ENCODE measurements at regions not wholly inside any gene's neighbourhood (a gene's known extent, or its start where the extent isn't known, plus 50 kb on each side); places are given as distances from the start of the nearest gene placed in this dataset.
"Not testable (repeated sequence)": the region's sequence is repeated elsewhere in the genome, so short reads cannot be mapped to it uniquely, and the experiment has no call there.

GRCh38 chr17:63265526-63265925, 180.6 kb downstream of the CYB561 start:
- DNase-seq: no peak

GRCh38 chr17:63267846-63268245, 178.3 kb downstream of the CYB561 start:
- DNase-seq: peak; percentile 29

DNA sequence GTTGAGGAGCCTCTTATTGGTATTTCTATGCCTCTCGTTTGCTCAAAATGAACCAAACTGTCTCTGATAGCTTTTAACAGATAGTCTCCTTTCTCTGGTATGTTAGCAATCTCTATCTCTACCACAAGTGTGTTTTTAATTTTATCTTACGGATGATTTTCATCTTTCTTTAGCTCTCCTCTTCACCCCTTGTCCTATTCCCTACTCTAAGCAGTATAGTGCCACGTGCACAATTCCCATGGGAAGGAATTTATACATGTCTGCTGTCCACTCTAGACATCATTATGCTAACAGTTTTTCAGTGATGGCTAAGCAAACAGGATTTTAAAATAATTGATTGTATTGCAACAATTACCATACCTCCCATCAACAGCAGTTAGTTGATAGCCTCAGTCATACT, 177.3 kb downstream of the CYB561 start:
- no peak for DNase-seq

DNA sequence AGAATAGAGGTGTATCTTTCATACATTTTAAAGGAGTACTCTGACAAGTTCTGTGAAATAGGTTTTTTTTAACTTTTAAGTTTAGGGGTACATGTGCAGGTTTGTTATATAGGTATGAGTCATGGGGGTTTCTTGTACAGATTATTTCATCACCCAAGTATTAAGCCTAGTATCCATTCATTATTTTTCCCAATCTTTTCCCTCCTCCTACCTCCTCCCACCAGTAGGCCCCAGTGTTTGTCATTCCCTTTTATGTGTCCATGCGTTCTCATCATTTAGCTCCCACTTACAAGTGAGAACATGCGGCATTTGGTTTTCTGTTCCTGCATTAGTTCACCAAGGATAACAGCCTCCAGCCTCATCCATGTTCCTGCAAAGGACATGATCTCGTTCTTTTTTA, 175.5 kb downstream of the CYB561 start:
- DNase-seq: no peak

- no peak for DNase-seq
Measured at GRCh38 chr17:63274146-63274545, 172.0 kb downstream of the CYB561 start.

- DNase-seq: peak; percentile 93
Measured at GRCh38 chr17:63275318-63275970, 170.7 kb downstream of the CYB561 start.

DNA sequence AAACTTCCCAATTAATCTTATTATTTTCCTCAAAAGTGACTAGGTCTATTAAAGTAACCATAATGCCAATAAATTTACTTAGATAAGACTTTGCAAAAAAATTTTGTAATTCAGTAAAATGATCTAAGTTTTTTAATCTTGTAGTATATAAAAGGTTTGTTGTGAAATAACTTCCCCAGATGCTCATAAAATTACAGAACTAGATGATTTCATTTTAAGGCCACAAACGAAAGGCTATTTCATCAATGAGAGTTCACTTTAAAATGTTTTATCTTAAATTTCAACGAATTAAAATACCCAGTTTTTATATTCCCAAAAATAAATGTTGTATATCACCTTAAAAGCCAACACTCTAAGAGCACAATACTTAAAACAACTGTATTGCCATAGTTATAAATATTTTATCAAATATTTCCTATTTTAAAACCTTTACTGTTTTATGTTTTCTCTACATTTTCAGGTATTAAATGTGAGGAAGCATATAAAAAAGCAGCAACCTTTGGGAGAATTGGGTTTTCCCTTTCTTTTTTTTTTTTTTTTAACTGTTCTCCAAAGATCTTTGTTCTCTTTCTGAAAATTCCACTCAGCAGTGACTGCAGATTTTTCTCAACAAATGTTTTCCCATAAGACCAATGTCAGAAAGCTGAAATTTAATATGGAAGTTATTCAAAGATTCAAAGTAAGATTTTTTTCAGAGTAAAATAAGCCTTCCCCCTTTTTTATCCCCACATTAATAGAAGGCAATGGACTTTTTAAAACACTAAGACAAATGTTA, 169.9 kb downstream of the CYB561 start:
- peak; percentile 69 for DNase-seq

- no peak for DNase-seq
Measured at GRCh38 chr17:63276821-63277220, 169.3 kb downstream of the CYB561 start.

DNA sequence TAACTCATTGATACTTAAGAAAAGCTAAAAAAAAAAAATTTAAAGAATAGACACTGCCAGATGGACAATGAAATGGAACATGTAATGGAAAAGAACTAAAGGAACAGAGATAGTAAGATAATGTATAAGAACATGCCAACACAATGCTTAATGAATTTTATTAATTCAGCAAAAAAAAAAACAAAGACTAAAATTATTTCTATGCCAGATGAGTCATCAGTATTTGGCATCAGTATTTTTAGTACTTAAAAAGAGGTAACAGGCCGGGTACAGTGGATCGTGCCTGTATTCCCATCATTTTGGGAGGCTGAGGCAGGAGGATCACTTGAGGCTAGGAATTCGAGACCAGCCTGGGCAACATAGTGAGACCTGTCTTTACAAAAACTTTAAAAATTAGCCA, 168.5 kb downstream of the CYB561 start:
- no peak for DNase-seq

GRCh38 chr17:63278728-63279442, 167.2 kb downstream of the CYB561 start:
- DNase-seq: peak; percentile 78

GRCh38 chr17:63279498-63280230, 166.4 kb downstream of the CYB561 start:
- DNase-seq: peak; percentile 90

GRCh38 chr17:63282455-63282854, 163.7 kb downstream of the CYB561 start:
- DNase-seq: peak; percentile 59

- no peak for DNase-seq
Measured at GRCh38 chr17:63285551-63285950, 160.6 kb downstream of the CYB561 start.

- DNase-seq: no peak
Measured at GRCh38 chr17:63286254-63286653, 159.9 kb downstream of the CYB561 start.

GRCh38 chr17:63287006-63287405, 159.1 kb downstream of the CYB561 start:
- DNase-seq: not testable (repeated sequence)

- no peak for DNase-seq
Measured at GRCh38 chr17:63289931-63290330, 156.2 kb downstream of the CYB561 start.

DNA sequence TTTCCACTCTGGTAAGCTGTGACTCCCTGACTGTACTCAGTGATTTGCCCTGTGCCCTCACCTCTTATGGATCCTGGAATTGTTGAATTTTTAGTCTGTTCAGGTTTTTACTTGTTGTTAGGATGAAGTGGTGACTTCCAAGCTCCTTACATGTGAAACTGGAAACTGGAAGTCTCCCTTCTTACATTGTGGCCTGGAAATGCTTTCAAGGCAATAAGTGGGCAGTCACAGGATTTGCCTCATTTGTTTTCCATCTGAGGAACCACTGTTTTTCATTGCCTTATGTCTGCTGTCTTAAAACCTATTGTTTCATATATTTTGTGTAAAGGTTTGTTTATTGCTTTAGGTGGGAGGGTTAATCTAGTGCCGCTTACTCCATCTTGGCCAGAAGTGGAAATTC, 155.8 kb downstream of the CYB561 start:
- DNase-seq: no peak

GRCh38 chr17:63290784-63291183, 155.3 kb downstream of the CYB561 start:
- no peak for DNase-seq

DNA sequence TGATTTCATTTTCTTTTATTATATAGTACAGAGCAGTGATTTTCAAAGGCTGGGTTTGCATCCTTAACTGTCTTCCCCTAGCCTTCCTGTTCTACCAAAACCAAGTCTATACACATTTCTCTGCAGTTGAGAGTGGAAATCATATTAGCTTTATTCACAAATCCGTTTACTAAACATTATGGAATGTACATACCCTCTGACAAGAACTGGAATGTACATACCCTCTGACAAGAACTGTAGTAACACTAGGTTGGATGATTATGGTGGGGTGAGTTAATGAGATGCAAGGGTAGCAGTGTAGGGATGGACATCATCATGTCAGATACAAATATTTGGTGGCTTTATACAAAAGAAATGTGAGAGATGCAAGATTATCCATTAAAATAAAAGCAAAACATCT, 154.8 kb downstream of the CYB561 start:
- no peak for DNase-seq

DNA sequence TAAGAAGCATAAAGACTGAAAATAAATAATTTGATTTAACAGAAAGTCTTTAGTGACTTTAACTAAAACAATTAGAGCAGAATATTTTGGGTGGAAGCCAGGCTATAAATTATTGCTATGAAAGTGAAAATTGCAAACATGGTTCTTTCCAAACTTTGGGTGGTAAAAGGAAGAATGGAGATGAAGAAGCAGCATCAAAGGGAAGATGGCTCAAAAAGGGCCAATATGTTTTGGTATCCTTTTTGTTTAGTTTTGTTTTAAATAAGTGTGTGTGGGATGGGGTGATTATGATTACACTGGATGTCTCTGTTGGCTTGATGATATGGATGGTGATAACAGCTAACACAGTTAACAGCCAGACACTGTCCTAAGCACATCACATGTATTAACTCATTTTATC, 153.7 kb downstream of the CYB561 start:
- no peak for DNase-seq

- peak; percentile 69 for DNase-seq
Measured at GRCh38 chr17:63293323-63294075, 152.6 kb downstream of the CYB561 start.

DNA sequence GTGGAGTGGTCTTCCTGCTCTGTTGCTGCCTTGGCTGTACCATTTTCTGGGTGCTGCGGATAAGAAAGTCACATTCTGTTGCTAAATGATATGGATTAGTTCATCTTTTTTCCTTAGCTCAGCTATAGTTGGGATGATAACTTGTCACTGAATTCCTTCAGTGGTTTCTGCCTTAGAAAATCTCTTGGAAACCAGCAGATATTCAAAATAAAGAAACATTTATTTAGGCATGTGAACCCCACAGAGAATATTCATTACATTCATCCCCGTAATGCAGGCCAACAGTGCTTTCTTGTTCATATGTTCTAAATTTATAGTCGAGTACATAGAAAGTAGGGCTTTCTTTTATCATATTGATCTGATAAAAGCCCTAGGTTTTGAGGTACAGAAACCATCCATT, 151.3 kb downstream of the CYB561 start:
- DNase-seq: no peak

All from suppressor macrophage treated with lipopolysaccharide for 4 hours (primary cell).